ENCODE measurements at regions not wholly inside any gene's neighbourhood (a gene's known extent, or its start where the extent isn't known, plus 50 kb on each side); places are given as distances from the start of the nearest gene placed in this dataset.

GRCh38 chrX:98637451-98637850 lies 1753.7 kb downstream of the RPA4 start:
- Mint-ChIP-seq H3K9me3 (peaks cover 38 to 51% of the 10 kb centered on the region in 2 experiments), H3K27ac (no peak overlapping the region), H3K36me3 (ENCODE audit: insufficient read depth in 1 of 3, low read depth in 3 of 3) (peaks cover 61 to 74% (median 70%) of the 10 kb centered on the region in 3 experiments)

More at GRCh38 chrX:98637451-98637850, 1753.7 kb downstream of the RPA4 start:
- Histone ChIP-seq H4K91ac (ENCODE audit: insufficient read length, low read depth, low read length) (no peak overlapping the region), H2BK12ac (ENCODE audit: insufficient read length, low read depth, low read length) (no peak overlapping the region), H2BK120ac (ENCODE audit: low read depth, low read length, poor library complexity, severe bottlenecking) (no peak overlapping the region), H2AK5ac (ENCODE audit: insufficient read length, low read length) (no peak overlapping the region), H2BK15ac (ENCODE audit: low read depth, low read length) (no peak overlapping the region), H3K23me2 (ENCODE audit: insufficient read length, low read depth, low read length, poor library complexity, severe bottlenecking) (no peaks in the 10 kb centered on the region), H3K79me2 (ENCODE audit: insufficient read depth, low read length) (no peaks in the 10 kb centered on the region), H3K56ac (ENCODE audit: insufficient read length, low read depth, low read length) (no peak overlapping the region), H3K18ac (ENCODE audit: insufficient read length, low read depth, low read length) (no peak overlapping the region), H3K9me3 (ENCODE audit: control insufficient read depth, low read depth, low read length) (no peaks in the 10 kb centered on the region), H3K79me1 (ENCODE audit: insufficient read depth, low read depth, low read length, poor library complexity, severe bottlenecking) (no peaks in the 10 kb centered on the region), H3K9ac (ENCODE audit: extremely low read depth, insufficient read length, low read length) (no peak overlapping the region), H2BK20ac (ENCODE audit: low read depth, low read length, poor library complexity, severe bottlenecking) (no peak overlapping the region), H2BK5ac (ENCODE audit: insufficient read length, low read length) (no peak overlapping the region), H3K4ac (ENCODE audit: low read depth, low read length) (no peak overlapping the region), H4K20me1 (ENCODE audit: control insufficient read depth, insufficient read depth, insufficient read length) (no peaks in the 10 kb centered on the region), H4K8ac (replicated peaks; ENCODE audit: insufficient read length, low read depth, low read length) (no peak overlapping the region), H3T11ph (ENCODE audit: low read length) (no peak overlapping the region), H4K5ac (ENCODE audit: insufficient read length, low read depth, low read length) (no peak overlapping the region), H3K23ac (ENCODE audit: insufficient read length, low read depth, low read length) (no peak overlapping the region), H3K27me3 (ENCODE audit: insufficient read depth, low read length) (no peaks in the 10 kb centered on the region), H2AFZ (ENCODE audit: low read length) (no peak overlapping the region), H3K4me2 (ENCODE audit: insufficient read depth, insufficient read length, low read length) (no peak overlapping the region), H3K27ac (ENCODE audit: insufficient read length, low read depth, low read length) (no peak overlapping the region), H3K14ac (ENCODE audit: insufficient read depth, low read length) (no peak overlapping the region), H3K4me1 (ENCODE audit: insufficient read depth, low read length) (no peaks in the 10 kb centered on the region)
- TF ChIP-seq, protein P1, sequence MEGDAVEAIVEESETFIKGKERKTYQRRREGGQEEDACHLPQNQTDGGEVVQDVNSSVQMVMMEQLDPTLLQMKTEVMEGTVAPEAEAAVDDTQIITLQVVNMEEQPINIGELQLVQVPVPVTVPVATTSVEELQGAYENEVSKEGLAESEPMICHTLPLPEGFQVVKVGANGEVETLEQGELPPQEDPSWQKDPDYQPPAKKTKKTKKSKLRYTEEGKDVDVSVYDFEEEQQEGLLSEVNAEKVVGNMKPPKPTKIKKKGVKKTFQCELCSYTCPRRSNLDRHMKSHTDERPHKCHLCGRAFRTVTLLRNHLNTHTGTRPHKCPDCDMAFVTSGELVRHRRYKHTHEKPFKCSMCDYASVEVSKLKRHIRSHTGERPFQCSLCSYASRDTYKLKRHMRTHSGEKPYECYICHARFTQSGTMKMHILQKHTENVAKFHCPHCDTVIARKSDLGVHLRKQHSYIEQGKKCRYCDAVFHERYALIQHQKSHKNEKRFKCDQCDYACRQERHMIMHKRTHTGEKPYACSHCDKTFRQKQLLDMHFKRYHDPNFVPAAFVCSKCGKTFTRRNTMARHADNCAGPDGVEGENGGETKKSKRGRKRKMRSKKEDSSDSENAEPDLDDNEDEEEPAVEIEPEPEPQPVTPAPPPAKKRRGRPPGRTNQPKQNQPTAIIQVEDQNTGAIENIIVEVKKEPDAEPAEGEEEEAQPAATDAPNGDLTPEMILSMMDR (conservative IDR thresholded peaks at IDR 0.05), result no peak
- H3K27me3 Mint-ChIP-seq (ENCODE audit: low read depth), result no peaks in the 10 kb centered on the region
- DNase-seq, result no peak
- H3K4me1 Mint-ChIP-seq, result no peaks in the 10 kb centered on the region
- no peak overlapping the region for H3K4me3 Mint-ChIP-seq

Data from H9 (cell line).